HG03439 (cell line): ENCODE measurements at regions not wholly inside any gene's neighbourhood (a gene's known extent, or its start where the extent isn't known, plus 50 kb on each side); places are given as distances from the start of the nearest gene placed in this dataset.
"Not testable (repeated sequence)": the region's sequence is repeated elsewhere in the genome, so short reads cannot be mapped to it uniquely, and the experiment has no call there.

Source experiments
- ATAC-seq: cut with Tn5 transposase; IDR thresholded peaks from one replicate; pipeline ENCODE4 v1.9.1; 2021; ENCODE audit warnings: mild to moderate bottlenecking, moderate library complexity; ENCODE audit not compliant: unreplicated experiment

- no peak for ATAC-seq
Observed at GRCh38 chr12:127819056-127819455, 447.9 kb upstream of the TMEM132C start.

DNA sequence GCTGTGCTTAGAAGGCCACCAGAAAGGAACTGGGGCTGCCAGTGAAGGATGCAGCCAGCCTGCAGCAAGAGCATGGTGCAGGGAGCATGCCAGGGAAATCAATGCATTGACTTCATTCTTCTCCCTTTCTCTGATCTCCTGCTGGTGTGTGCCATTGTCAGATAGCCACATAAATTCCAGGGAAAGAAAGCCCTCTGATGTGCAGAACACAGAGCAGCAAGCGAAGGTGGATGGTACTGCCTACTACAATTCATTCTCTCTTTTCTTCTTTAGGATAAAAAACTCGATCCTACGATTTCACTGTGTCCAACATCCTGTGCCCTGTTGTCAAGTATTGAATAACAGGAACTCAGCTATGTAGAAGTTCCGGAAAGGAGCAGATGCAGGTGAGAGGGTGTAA, 446.7 kb upstream of the TMEM132C start:
- ATAC-seq, result no peak

DNA sequence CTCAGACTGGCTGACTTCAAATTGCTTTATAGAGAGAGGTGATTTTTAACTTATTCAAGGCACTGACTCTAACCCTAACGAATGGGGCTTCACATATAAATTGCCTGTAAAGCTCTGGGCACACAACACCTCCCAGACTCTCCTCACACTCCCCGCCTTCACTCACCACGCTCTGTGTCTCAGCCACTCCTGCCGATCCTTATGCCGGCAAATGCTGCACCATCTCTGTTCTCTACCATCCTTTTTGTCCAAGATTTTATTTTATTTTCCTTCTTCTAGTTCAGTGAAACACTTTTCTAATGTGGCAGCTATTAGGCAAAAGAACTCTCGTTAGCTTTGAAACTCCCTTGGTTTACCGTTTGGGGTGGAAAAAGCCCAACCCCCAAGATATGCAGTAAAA, 446.1 kb upstream of the TMEM132C start:
- ATAC-seq, result no peak

- ATAC-seq, result no peak
Observed at GRCh38 chr12:127822809-127823411, 444.1 kb upstream of the TMEM132C start.

DNA sequence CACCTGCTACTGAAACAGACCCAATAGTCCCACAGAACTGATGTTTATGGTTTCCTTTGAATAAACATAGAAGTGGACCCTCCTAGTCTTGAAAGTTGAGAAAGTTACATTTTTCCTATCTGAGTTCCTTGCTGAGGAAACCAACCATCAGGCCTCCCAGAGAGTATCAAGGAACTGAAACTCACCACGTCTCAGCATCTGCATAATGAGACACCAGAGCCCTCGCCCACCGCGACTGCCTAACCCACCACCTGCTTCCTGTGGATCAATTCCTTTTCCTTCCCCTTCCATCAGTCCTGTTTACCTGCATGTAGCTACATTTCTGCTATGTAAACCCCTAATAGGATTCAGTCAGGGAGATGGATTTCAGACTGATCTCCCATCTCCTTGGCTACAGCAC, 443.2 kb upstream of the TMEM132C start:
- ATAC-seq, result no peak

- ATAC-seq, result no peak
Observed at GRCh38 chr12:127829281-127830064, 437.5 kb upstream of the TMEM132C start.

- ATAC-seq, result no peak
Observed at GRCh38 chr12:127830065-127830460, 436.9 kb upstream of the TMEM132C start.

DNA sequence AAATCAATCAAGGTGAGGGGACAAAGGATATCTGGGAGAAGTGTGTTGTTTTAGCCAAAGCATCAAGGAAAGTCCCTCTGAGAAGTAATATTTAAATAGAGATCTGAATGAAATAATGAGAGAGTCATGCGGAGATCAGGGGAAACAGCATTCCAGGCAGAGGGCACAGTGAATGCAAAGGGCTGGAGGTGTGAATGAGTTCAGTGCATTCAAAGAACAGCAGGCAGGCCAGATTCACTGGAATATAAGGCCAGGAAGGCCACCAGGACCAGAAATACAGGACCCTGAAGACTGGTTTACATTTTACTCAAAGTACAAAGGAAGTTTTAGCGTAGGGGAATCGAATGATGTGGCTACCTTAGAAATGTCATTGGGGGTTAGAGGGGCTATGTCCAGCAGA, 436.2 kb upstream of the TMEM132C start:
- no peak for ATAC-seq

DNA sequence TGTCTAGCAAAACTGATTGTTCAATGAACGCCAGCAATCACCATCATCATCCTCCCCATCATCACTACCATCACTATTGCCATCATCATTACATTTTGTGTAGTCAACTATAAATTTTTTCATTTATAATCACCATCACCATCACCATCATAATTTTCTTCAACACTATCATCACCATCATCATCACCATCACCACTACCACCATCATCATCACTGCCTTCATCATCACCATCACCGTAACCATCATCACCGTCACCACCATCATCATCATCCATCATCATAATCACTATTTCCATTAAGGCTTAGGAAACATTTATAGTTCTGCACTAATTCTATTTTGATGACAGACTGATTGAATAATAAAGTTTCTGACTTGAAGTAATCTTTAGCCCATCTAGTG, 434.8 kb upstream of the TMEM132C start:
- ATAC-seq, result no peak

DNA sequence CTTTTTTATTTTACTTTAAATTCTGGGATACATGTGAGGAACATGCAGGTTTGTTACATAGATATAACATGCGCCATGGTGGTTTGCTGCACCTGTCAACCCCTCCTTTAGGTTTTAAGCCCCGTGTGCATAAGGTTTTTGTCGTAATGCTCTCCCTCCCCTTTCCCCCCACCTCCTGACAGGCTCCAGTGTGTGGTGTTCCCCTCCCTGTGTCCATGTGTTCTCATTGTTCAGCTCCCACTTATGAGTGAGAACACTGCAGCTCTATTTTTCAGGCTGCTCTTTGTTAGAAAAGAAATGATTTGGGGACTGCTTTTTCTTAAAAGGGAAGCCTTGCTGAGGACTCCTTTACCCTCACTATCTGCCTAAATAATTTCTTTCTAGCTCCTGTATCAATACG, 430.2 kb upstream of the TMEM132C start:
- not testable (repeated sequence) for ATAC-seq

- no peak for ATAC-seq
Observed at GRCh38 chr12:127857661-127858060, 409.3 kb upstream of the TMEM132C start.

DNA sequence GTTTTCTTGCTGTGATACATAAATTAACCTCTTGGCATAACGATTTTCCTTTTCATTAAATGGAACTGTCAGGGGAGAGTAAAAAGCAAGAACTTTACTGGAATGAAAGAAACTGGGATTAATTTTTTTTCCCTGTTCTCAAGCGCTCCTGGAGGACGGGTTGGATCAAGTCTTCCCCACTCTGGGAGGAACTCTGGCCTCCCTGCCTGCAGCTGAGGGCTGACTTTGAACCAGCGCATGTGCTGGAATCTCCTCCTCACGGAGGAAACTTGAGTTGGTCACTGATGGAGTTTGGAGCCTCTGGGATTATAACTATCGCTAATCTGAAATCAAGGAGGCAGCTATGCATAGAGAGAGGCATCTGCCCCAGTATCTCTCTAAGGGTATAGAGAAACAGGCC, 406.4 kb upstream of the TMEM132C start:
- ATAC-seq, result no peak

DNA sequence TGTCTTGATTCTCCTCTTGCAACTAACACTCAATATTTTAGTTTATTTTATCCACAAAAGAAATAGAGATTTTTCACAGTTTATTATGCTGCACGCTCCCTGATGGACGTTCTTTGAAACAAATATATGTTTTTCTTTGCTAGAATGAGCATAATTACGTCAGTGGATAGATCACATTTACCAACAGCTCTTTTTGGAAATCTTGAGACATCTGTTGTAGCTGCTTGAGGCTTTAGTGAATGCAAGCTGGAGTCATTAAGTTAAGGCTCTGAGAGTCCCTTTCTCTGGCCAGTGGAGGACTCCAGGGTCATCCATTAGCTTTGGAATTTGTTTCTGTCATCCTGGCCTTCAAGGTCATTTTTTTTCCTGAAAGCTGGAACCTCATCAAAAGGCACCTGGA, 405.6 kb upstream of the TMEM132C start:
- ATAC-seq, result no peak

DNA sequence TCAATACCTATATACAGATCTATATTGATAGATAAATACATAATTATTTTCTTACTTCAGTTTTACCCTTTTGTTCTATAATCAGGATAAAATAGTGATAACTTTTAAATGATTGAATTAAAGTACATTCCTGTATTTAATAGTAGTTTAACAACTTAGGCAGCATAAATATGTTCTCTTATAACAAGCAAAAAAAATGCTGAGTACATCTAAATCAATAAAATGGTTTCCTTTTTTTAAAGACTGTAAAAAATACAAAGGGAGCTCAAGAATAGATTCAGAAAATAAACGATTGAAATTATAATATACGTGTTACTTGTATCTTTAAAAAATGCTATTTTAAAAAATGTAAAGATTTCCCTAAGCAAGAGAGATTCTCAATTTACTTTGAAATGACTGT, 393.7 kb upstream of the TMEM132C start:
- no peak for ATAC-seq

DNA sequence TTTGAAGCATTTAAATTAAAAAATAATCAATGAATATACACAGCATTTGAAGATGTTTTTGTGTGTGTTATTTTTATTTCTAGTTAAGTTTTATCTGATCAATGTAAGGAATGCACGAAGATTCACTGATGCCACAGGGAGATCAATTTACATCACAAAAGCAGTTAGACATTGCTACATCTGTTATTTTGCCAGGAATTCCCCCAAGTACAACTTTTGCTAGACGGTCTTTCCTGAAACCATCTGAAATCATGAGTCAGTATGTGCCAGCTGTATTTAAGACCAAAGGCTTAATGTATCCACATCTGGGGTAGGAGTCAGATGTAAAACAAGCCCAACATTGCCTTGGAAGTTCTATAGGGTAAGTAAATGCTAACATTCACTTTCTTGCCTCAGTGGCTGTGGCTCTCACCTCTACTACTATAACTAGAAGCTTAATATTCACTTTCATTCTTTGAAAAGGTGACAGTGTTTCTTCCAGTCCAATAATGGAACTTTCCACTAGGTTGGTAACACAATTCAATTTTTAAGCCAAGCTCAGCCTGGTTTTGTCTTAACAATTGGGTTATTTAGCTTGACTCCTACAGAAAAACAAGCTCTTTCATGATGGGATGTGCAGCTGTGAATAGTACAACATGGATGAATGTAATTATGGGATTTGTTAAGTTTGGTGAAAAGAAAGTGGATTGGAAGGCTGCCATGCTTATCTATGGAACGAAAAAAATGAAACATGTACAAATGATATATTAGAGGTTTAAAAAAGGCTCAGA, 385.4 kb upstream of the TMEM132C start:
- ATAC-seq, result no peak

GRCh38 chr12:127883013-127883412, 384.0 kb upstream of the TMEM132C start:
- no peak for ATAC-seq

DNA sequence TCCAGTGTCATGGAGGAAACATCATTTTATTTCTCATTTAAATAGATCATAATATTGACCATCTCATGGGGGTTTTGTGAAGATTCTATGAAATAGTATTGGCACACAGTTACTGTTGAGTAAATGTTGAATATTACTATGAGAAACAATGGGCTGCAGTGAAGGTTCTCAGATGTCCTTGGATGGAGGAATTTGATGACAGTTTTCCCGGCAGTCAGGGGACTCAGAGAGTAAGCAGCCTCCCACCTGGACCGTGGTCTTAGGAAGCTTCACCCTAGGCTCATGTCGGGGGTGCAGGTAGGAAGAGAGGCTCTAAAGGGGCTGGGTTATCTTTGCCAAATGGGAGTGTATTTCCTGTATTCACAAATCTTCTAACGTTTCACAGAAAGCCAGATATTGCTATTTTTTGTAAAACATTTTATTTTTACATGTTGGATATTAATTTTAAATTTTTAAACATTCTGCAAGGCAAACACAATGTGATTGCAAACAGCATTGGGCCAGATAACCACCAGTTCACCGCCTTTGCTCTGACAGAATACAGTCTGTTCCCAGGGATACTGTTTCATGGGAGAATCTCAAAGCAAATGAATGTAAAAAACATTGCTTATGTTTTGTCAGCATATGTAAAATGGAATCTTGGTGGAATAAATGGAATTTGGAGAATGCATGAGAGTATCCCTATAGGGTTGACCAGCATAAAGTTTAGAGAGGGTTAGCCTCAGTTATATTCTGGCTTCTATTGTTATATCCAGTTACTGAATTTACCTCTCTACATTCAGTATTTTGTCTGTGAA, 380.8 kb upstream of the TMEM132C start:
- no peak for ATAC-seq

- no peak for ATAC-seq
Observed at GRCh38 chr12:127886827-127887226, 380.1 kb upstream of the TMEM132C start.

DNA sequence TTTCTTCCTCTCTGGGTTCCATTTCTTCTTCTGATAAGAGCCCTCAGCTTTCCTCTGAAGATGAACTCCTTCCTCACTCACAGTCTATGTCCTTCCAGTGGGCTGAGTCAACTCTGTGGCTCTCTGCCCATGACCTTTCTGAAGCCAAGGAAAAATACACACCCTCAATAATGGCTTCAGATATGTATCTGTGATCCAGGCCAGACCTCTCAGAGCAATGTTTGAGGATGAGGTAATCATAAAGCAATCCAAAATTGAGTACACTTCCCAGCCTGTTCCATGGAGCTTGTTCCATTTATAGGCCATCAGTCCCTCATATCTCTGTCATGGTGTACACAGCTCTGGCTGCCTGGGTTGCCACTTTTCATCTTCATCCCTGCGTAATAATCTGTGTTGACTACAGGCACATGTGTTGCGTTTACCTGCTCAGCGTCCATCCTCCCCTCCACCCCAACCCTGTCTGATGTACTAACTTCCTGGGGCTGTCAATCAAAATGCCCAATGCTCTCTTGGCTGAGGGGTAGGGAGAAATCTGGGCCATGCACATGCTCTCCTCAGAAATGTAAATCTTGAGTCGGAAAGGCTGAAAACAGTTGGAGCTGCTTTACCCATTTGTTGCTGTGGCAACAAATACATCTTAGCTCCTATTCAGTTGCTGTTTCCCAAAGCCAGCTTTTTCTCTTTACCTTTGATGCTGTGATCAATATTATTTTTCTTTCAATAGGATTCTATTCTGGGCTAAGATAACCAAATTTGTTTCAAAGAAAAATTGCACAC, 377.8 kb upstream of the TMEM132C start:
- no peak for ATAC-seq

DNA sequence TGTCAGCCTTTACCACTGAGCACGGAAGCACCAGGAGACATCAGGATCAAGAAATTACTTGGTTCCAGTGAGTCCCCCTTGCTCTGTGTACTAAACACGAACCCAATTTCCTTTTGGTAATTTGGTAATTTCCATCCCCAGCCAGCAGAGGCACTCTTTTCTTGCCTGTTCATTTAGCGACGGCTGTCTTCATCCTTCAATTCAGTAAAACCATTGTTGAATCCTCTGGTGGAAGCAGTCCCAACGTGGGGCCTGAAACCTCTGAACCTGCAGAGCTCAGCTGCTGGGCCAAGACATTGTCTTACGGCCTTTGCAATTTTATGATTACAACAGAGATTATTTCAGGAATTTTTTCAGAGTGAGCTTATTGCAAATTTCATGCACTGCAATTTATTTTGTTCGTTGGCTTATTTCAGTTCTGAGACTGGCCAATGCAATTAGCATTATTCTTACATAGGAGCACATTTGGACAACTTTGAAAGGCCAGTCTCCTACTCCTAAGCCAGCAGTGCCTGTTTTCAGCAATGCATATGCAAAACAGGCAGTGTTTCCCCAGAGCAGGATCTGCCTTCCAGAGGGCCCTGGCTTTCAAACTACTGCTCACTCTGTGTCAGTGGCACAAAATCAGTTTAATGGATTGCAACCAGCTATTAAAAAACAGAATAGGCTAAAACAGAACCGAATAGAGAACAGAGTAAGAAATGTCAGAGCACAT, 372.9 kb upstream of the TMEM132C start:
- ATAC-seq, result no peak
